Fibroblast of lung (primary cell): ENCODE measurements at regions not wholly inside any gene's neighbourhood (a gene's known extent, or its start where the extent isn't known, plus 50 kb on each side); places are given as distances from the start of the nearest gene placed in this dataset.

Experiments
- DNase-seq, 2 donors: peaks; one replicate each; pipeline versions ENCODE4 v3.0.0 to v3.0.0-alpha.2; 2010; ENCODE audit warnings: low read depth in 2 of 2
- H2AFZ ChIP-seq: 2 replicates; pipeline ENCODE4 v1.5.1; 2012; ENCODE audit warnings: low read length, control low read depth, inconsistent platforms
- H3K27ac ChIP-seq: 2 replicates; pipeline ENCODE4 v1.5.1; 2011; ENCODE audit warnings: low read length, control low read depth; ENCODE audit not compliant: insufficient read depth
- H3K27me3 ChIP-seq: 2 replicates; pipeline ENCODE4 v1.5.1; 2011; ENCODE audit warnings: mild to moderate bottlenecking, low read length; ENCODE audit not compliant: control insufficient read depth, insufficient read depth
- H3K36me3 ChIP-seq: 2 replicates; pipeline ENCODE4 v1.5.1; 2011; ENCODE audit warnings: low read length; ENCODE audit not compliant: control insufficient read depth, insufficient read depth
- H3K4me1 ChIP-seq: 2 replicates; pipeline ENCODE4 v1.5.1; 2011; ENCODE audit warnings: low read length; ENCODE audit not compliant: control insufficient read depth, insufficient read depth; ENCODE audit errors: extremely low read depth
- H3K4me2 ChIP-seq: 2 replicates; pipeline ENCODE4 v1.5.1; 2011; ENCODE audit warnings: low read length, control low read depth; ENCODE audit not compliant: insufficient read depth; ENCODE audit errors: extremely low read depth
- H3K4me3 ChIP-seq, 4 experiments: fragments of 200-600 bp in 1 of 4; sonication (generic) in 1 of 4; replicated peaks in 1 of 4; 2 replicates each; pipeline ENCODE4 v1.5.1; 2011 to 2016; ENCODE audit warnings: low read length in 4 of 4, low read depth in 3 of 4, mild to moderate bottlenecking in 3 of 4, control low read depth in 2 of 4, inconsistent platforms in 1 of 4, mixed read lengths in 1 of 4; ENCODE audit not compliant: insufficient read depth in 1 of 4; ENCODE audit errors: control extremely low read depth in 1 of 4
- H3K79me2 ChIP-seq: 2 replicates; pipeline ENCODE4 v1.5.1; 2012; ENCODE audit warnings: mild to moderate bottlenecking, low read length, inconsistent platforms; ENCODE audit not compliant: control insufficient read depth, insufficient read depth
- H3K9ac ChIP-seq: 2 replicates; pipeline ENCODE4 v1.5.1; 2011; ENCODE audit warnings: mild to moderate bottlenecking, low read length, control low read depth; ENCODE audit not compliant: insufficient read depth
- H3K9me3 ChIP-seq: 2 replicates; pipeline ENCODE4 v1.5.1; 2012; ENCODE audit warnings: low read depth, low read length; ENCODE audit not compliant: control insufficient read depth, insufficient read depth
- H4K20me1 ChIP-seq: 2 replicates; pipeline ENCODE4 v1.5.1; 2011; ENCODE audit warnings: low read length; ENCODE audit not compliant: control insufficient read depth, insufficient read depth; ENCODE audit errors: extremely low read depth
- CTCF ChIP-seq, 2 donors: IDR thresholded peaks in 1 of 2; conservative IDR thresholded peaks in 1 of 2; 1 replicate in 1 of 2; 2 replicates in 1 of 2; pipeline ENCODE4 v1.5.1; 2011 to 2012; ENCODE audit warnings: low read length in 2 of 2, control low read depth in 1 of 2, inconsistent platforms in 1 of 2, low read depth in 1 of 2, mild to moderate bottlenecking in 1 of 2
- EZH2 ChIP-seq: IDR thresholded peaks from 2 replicates; pipeline ENCODE4 v1.5.1; 2012; ENCODE audit warnings: low read length, control low read depth, mild to moderate bottlenecking; ENCODE audit errors: missing control alignments

GRCh38 chr3:4097801-4098200 is 205.4 kb upstream of the SETMAR start:
- no peaks in the 10 kb centered on the region for H4K20me1 ChIP-seq
- no peaks in the 10 kb centered on the region for H3K36me3 ChIP-seq
- H3K9ac ChIP-seq = no peak overlapping the region
- no peaks in the 10 kb centered on the region for H3K79me2 ChIP-seq
- no peak overlapping the region for H3K4me2 ChIP-seq
- no peak for DNase-seq
- no peak overlapping the region for H2AFZ ChIP-seq
- H3K9me3 ChIP-seq = no peaks in the 10 kb centered on the region
- no peaks in the 10 kb centered on the region for H3K4me1 ChIP-seq
- no peaks in the 10 kb centered on the region for H3K27me3 ChIP-seq
- no peak for TF ChIP-seq EZH2
- no peak for TF ChIP-seq CTCF (conservative IDR thresholded peaks at IDR 0.05 in 1 of 2, IDR thresholded peaks at IDR 0.05 in 1 of 2; ENCODE audit: low read depth in 1 of 2, low read length in 2 of 2)
- H3K4me3 ChIP-seq = no peak overlapping the region
- no peak overlapping the region for H3K27ac ChIP-seq

- H4K20me1 ChIP-seq = no peaks in the 10 kb centered on the region
- H3K79me2 ChIP-seq = no peaks in the 10 kb centered on the region
- no peak for DNase-seq
- H3K27me3 ChIP-seq = no peaks in the 10 kb centered on the region
- H3K4me3 ChIP-seq = no peak overlapping the region
- no peak overlapping the region for H3K4me2 ChIP-seq
- no peak for TF ChIP-seq CTCF (conservative IDR thresholded peaks at IDR 0.05 in 1 of 2, IDR thresholded peaks at IDR 0.05 in 1 of 2; ENCODE audit: low read depth in 1 of 2, low read length in 2 of 2)
- TF ChIP-seq EZH2 = no peak
- no peak overlapping the region for H3K27ac ChIP-seq
- no peak overlapping the region for H2AFZ ChIP-seq
- no peaks in the 10 kb centered on the region for H3K9me3 ChIP-seq
- no peaks in the 10 kb centered on the region for H3K4me1 ChIP-seq
- H3K9ac ChIP-seq = no peak overlapping the region
- H3K36me3 ChIP-seq = no peaks in the 10 kb centered on the region
Observed at GRCh38 chr3:4099607-4100006, 203.6 kb upstream of the SETMAR start.

GRCh38 chr3:4107430-4107829 is 195.7 kb upstream of the SETMAR start:
- no peaks in the 10 kb centered on the region for H4K20me1 ChIP-seq
- H2AFZ ChIP-seq = no peak overlapping the region
- no peak overlapping the region for H3K9ac ChIP-seq
- H3K79me2 ChIP-seq = no peaks in the 10 kb centered on the region
- DNase-seq = no peak
- H3K4me2 ChIP-seq = no peak overlapping the region
- H3K4me1 ChIP-seq = no peaks in the 10 kb centered on the region
- H3K9me3 ChIP-seq = no peaks in the 10 kb centered on the region
- H3K27me3 ChIP-seq = no peaks in the 10 kb centered on the region
- TF ChIP-seq EZH2 (no peak), CTCF (conservative IDR thresholded peaks at IDR 0.05 in 1 of 2, IDR thresholded peaks at IDR 0.05 in 1 of 2; ENCODE audit: low read depth in 1 of 2, low read length in 2 of 2) (no peak)
- no peaks in the 10 kb centered on the region for H3K36me3 ChIP-seq
- no peak overlapping the region for H3K4me3 ChIP-seq
- H3K27ac ChIP-seq = no peak overlapping the region
